Adipocyte (in vitro differentiated cells): ENCODE measurements at regions not wholly inside any gene's neighbourhood (a gene's known extent, or its start where the extent isn't known, plus 50 kb on each side); places are given as distances from the start of the nearest gene placed in this dataset.
A peak's percentile ranks its signal among the peaks of the same experiment; 100 is the strongest.

Experiments
- DNase-seq: peaks from one replicate; pipeline ENCODE4 v3.0.0-alpha.2; 2015; ENCODE audit warnings: low read depth
- H3K27me3 ChIP-seq: replicated peaks from 2 replicates; pipeline ENCODE4 v1.7.0; 2013; ENCODE audit warnings: mild to moderate bottlenecking, low read length, moderate library complexity; ENCODE audit not compliant: control insufficient read depth, insufficient read depth
- H3K36me3 ChIP-seq: 2 replicates; pipeline ENCODE4 v1.7.0; 2013; ENCODE audit warnings: low read length, mild to moderate bottlenecking, moderate library complexity; ENCODE audit not compliant: control insufficient read depth, insufficient read depth, severe bottlenecking
- H3K4me1 ChIP-seq: 2 replicates; pipeline ENCODE4 v1.7.0; 2013; ENCODE audit warnings: mild to moderate bottlenecking, low read length, moderate library complexity; ENCODE audit not compliant: control insufficient read depth, insufficient read depth
- H3K4me3 ChIP-seq: 2 replicates; pipeline ENCODE4 v1.7.0; 2013; ENCODE audit warnings: mild to moderate bottlenecking, low read length, moderate library complexity
- H3K9ac ChIP-seq: 2 replicates; pipeline ENCODE4 v1.7.0; 2013; ENCODE audit warnings: mild to moderate bottlenecking, low read length, moderate library complexity
- H3K9me3 ChIP-seq: 2 replicates; pipeline ENCODE4 v1.7.0; 2013; ENCODE audit warnings: mild to moderate bottlenecking, low read length, moderate library complexity; ENCODE audit not compliant: control insufficient read depth

GRCh38 chr5:135208555-135208902 is 174.5 kb upstream of the PITX1 start:
- Histone ChIP-seq H3K36me3 (no peaks in the 10 kb centered on the region), H3K4me3 (no peak overlapping the region), H3K27me3 (no peaks in the 10 kb centered on the region), H3K9me3 (peaks cover 2% of the 10 kb centered on the region), H3K9ac (no peak overlapping the region), H3K4me1 (peaks cover 20% of the 10 kb centered on the region)
- no peak for DNase-seq

- no peak overlapping the region for H3K9ac ChIP-seq
- no peaks in the 10 kb centered on the region for H3K27me3 ChIP-seq
- H3K4me1 ChIP-seq, result peaks cover 20% of the 10 kb centered on the region
- no peak overlapping the region for H3K4me3 ChIP-seq
- DNase-seq, result no peak
- H3K36me3 ChIP-seq, result no peaks in the 10 kb centered on the region
- peaks cover 8% of the 10 kb centered on the region for H3K9me3 ChIP-seq
Measured at GRCh38 chr5:135207866-135208265, 173.8 kb upstream of the PITX1 start.

- Histone ChIP-seq H3K4me1 (peaks cover 20% of the 10 kb centered on the region), H3K27me3 (no peaks in the 10 kb centered on the region), H3K9ac (no peak overlapping the region), H3K4me3 (no peak overlapping the region), H3K36me3 (no peaks in the 10 kb centered on the region), H3K9me3 (peaks cover 18% of the 10 kb centered on the region)
- no peak for DNase-seq
Measured at GRCh38 chr5:135206862-135207261, 172.8 kb upstream of the PITX1 start.

GRCh38 chr5:135205632-135206349 is 171.8 kb upstream of the PITX1 start:
- peak; percentile 22 for DNase-seq

GRCh38 chr5:135204151-135204600 is 170.1 kb upstream of the PITX1 start:
- Histone ChIP-seq H3K27me3 (no peaks in the 10 kb centered on the region), H3K9me3 (peaks cover 18% of the 10 kb centered on the region), H3K4me1 (peaks cover 11% of the 10 kb centered on the region), H3K36me3 (no peaks in the 10 kb centered on the region), H3K4me3 (no peak overlapping the region), H3K9ac (no peak overlapping the region)
- DNase-seq, result peak; percentile 55

More at GRCh38 chr5:135205632-135206349, 171.8 kb upstream of the PITX1 start:
- Histone ChIP-seq H3K9ac (no peak overlapping the region), H3K4me3 (no peak overlapping the region), H3K36me3 (no peaks in the 10 kb centered on the region), H3K4me1 (peaks cover 16% of the 10 kb centered on the region), H3K9me3 (peaks cover 18% of the 10 kb centered on the region), H3K27me3 (no peaks in the 10 kb centered on the region)

GRCh38 chr5:135203593-135204036 is 169.6 kb upstream of the PITX1 start:
- no peak overlapping the region for H3K9ac ChIP-seq
- peaks cover 18% of the 10 kb centered on the region for H3K9me3 ChIP-seq
- peak; percentile 41 for DNase-seq
- H3K27me3 ChIP-seq, result no peaks in the 10 kb centered on the region
- no peaks in the 10 kb centered on the region for H3K36me3 ChIP-seq
- H3K4me1 ChIP-seq, result peaks cover 7% of the 10 kb centered on the region
- no peak overlapping the region for H3K4me3 ChIP-seq

GRCh38 chr5:135203019-135203418 is 169.0 kb upstream of the PITX1 start:
- H3K4me3 ChIP-seq, result no peak overlapping the region
- no peak for DNase-seq
- H3K9me3 ChIP-seq, result peaks cover 18% of the 10 kb centered on the region
- H3K27me3 ChIP-seq, result no peaks in the 10 kb centered on the region
- peaks cover 1% of the 10 kb centered on the region for H3K4me1 ChIP-seq
- H3K36me3 ChIP-seq, result no peaks in the 10 kb centered on the region
- H3K9ac ChIP-seq, result no peak overlapping the region

GRCh38 chr5:135199919-135200318 is 165.9 kb upstream of the PITX1 start:
- Histone ChIP-seq H3K4me1 (peaks cover 8% of the 10 kb centered on the region), H3K9me3 (peaks cover 18% of the 10 kb centered on the region), H3K9ac (no peak overlapping the region), H3K36me3 (no peaks in the 10 kb centered on the region), H3K27me3 (no peaks in the 10 kb centered on the region), H3K4me3 (no peak overlapping the region)
- DNase-seq, result no peak

- Histone ChIP-seq H3K27me3 (no peaks in the 10 kb centered on the region), H3K9ac (no peak overlapping the region)
- no peak for DNase-seq
Measured at GRCh38 chr5:135196483-135196882, 162.5 kb upstream of the PITX1 start.

GRCh38 chr5:135195270-135195608 is 161.2 kb upstream of the PITX1 start:
- H3K9me3 ChIP-seq, result no peaks in the 10 kb centered on the region
- H3K4me1 ChIP-seq, result peaks cover 23% of the 10 kb centered on the region
- peaks cover 3% of the 10 kb centered on the region for H3K27me3 ChIP-seq
- H3K9ac ChIP-seq, result no peak overlapping the region
- H3K36me3 ChIP-seq, result no peaks in the 10 kb centered on the region
- H3K4me3 ChIP-seq, result peak overlapping the region; percentile 28
- peak; percentile 71 for DNase-seq

More at GRCh38 chr5:135196483-135196882, 162.5 kb upstream of the PITX1 start:
- H3K4me1 ChIP-seq, result peaks cover 23% of the 10 kb centered on the region
- no peak overlapping the region for H3K4me3 ChIP-seq
- no peaks in the 10 kb centered on the region for H3K9me3 ChIP-seq
- H3K36me3 ChIP-seq, result no peaks in the 10 kb centered on the region

- Histone ChIP-seq H3K9me3 (no peaks in the 10 kb centered on the region), H3K36me3 (no peaks in the 10 kb centered on the region), H3K27me3 (peaks cover 3% of the 10 kb centered on the region), H3K9ac (no peak overlapping the region), H3K4me1 (peaks cover 23% of the 10 kb centered on the region), H3K4me3 (peak overlapping the region; percentile 5)
- DNase-seq, result peak; percentile 70
Measured at GRCh38 chr5:135194573-135195269, 160.7 kb upstream of the PITX1 start.
